SKM-1 (cell line): ENCODE measurements at regions not wholly inside any gene's neighbourhood (a gene's known extent, or its start where the extent isn't known, plus 50 kb on each side); places are given as distances from the start of the nearest gene placed in this dataset.

ENCODE experiments used
- DNase-seq: peaks from one replicate; lab custom pipeline; 2025; ENCODE audit not compliant: unreplicated experiment; lab: John Stamatoyannopoulos, UW

DNA sequence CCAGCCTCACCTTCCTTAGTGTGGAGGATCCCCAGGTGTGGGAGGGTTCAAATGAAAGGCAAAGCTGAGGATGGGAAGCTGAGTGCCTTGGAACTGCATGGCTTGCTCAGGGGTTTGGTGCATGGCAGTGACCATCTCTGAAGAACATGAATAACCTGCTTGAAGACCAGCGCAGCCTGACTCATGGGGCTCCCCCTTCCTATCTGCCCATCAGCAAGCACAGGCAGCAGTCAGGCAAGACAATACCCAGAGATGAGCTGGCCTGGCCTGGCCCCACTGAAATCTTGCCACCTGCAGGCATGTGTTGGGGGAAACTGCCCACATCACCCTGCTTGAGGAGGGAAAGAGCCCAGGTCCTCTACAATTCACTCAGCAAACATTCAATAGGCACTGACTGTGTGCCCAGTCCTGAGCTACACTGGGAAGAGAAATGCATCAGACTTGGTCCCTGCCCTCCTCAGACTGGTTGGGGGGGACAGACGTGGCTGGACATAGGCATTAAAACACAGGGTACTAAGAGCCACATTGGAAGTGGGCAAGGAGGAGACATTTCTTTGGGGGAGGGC, 105.0 kb upstream of the ALDH1B1 start:
- no peak for DNase-seq

DNA sequence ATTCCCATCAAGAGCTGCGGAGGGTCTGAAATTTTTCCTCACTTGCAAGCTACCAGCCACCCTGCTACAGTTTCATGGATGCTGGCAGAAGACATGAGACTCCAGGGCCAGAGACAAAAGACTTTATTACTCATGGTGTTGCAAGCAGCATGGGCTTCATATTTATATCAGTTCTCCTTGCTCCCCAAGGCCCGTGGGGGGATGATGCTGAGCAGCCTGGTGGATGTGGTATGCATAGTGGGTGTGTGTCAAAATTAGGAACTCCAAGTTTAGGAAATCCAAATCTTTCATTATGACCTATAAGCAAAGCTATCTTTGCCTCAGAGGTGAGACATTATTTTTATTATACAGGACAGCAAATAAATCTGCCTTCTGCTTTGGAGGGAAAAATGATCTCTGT, 105.7 kb upstream of the ALDH1B1 start:
- no peak for DNase-seq

DNA sequence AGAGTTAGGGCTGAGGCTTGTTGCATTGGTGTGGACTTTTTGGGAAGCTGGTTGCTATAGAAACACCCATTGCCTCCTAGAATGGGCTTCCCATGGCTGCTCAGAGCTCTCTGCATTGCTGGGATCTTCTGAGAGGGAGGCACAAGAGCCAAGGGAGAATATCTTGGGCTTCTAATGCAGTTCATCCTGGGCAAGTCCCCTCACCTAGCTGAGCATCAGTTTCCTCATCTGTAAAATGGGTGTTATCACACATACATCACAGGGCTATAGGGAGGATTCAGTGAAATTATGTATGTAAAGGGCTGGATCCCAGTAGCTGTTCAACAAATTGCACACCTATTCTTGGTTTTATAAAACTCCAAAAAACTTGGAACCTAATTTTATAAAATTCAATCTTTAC, 106.1 kb upstream of the ALDH1B1 start:
- DNase-seq: no peak

DNA sequence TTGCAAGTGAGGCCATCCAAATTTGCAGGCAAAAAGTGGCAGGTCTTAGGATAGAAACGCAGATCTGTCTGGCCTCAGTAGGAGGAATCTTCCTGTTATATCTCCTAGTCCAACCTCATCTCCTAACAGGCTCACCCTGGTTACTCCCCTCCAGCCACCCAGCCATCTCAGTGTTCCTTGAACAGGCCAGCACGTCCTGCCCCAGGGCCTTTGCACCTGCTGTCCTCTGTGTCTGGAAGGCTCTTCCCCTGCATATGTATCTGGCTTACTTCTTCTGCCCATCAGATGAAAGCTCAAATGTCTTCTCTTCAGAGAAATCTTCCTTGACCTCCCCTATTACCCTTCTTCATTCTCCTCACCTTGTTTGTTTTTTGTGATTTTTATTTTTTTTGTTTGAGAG, 107.3 kb upstream of the ALDH1B1 start:
- DNase-seq: no peak

DNA sequence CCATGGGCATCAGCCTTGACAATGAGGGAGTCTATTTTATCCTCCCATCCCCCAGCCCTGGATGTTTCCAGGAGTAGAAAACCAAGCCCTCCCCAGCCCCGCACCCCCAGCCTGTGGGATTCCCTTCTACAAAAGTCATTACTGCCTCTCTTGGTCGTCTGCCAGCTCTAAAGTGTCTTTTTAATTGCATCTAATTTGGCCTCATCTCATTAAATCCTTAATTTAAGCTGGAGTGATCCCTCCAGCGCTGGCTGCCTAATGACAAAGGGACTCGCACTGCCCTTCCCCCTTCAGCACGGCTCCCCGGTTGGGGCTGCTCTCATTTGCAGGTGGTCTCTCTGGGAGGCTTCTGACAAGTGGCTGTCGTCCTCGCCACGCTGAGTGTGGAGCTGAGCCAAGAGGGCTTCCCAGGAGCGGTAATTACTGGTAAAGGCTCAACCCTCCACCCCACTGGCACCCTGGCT, 107.9 kb upstream of the ALDH1B1 start:
- DNase-seq: no peak

DNA sequence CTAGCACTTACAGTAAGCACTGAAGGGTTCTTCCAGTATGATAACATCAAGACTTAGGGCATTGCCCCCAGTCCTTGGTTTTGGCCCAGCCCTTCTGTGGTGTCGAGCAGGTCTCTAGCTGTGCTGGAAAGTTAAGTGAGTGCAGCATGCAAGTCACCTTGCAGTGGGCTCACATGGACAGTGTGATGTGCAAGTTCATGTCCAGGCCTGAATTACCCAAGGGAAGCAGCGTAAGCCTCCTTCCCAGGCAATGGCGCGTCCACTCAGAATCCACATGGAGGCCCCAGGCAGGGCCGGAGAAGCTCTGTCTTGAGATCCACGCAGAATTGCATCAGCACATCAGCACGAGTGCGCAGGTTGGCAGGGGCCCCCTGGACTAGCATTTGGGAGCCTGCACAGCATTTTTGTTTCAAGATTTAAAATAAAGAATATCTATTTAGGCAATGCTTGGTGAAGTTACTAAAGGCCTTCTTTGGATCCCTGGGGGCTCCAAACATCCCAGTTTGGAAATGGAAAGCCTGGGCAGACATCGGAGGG, 108.4 kb upstream of the ALDH1B1 start:
- no peak for DNase-seq

DNA sequence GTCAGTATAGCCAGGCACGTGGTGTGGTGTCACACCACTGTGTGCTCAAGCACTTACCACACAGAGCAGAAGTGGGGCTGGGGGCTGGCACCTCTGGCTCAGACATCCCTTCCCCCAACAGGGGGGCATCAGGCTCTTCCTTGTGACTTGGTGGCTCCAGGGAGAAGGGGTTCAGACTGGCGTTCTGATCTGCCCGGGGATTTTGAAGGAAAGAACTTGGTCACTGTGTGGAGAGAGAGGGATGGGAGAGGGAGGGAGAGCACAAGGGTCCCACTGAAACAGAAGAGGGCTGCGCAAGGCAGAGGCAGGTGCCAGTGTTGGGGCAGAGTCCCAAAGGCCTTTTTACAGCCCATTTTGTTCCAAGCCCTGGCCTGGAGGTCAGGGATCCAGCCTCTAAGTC, 109.7 kb upstream of the ALDH1B1 start:
- no peak for DNase-seq

DNA sequence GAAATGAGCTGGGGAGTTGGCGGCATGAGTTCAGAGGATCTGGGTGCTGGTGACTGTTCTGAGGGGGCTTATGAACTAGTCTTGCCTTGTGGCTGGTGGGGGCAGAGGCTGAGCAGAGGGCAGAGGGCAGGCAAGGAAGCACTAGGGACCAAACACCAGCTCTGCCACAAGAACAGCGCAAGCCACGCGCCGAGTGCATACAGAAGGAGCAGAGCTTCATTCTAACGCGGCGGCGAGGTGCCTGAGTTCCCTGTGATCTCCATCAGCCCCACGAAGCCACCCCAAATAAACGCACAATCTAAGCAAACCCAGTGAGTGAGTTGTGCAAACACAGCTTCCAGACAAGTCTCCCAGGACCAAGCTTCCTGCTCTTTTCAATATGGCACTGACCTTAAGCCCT, 110.6 kb upstream of the ALDH1B1 start:
- DNase-seq: no peak

DNA sequence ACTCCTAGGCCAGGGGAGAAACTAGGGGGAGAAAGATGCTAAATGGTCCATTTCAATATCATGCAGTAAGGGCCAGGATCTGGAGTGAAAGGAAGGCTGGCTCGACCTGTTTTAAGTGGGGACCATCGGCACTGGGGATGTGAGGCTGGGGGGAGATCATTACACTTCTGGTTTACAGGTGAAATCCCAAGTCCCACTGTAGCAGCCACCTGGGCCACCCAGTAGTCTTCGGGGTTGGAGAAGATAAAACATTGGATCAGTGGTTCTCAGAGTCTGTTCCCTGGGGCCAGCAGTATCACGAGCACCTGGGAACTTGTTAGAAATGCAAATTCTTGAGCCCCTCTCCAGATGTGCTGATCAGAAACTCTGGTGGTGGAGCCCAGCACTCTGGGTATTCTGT, 111.3 kb upstream of the ALDH1B1 start:
- DNase-seq: no peak

DNA sequence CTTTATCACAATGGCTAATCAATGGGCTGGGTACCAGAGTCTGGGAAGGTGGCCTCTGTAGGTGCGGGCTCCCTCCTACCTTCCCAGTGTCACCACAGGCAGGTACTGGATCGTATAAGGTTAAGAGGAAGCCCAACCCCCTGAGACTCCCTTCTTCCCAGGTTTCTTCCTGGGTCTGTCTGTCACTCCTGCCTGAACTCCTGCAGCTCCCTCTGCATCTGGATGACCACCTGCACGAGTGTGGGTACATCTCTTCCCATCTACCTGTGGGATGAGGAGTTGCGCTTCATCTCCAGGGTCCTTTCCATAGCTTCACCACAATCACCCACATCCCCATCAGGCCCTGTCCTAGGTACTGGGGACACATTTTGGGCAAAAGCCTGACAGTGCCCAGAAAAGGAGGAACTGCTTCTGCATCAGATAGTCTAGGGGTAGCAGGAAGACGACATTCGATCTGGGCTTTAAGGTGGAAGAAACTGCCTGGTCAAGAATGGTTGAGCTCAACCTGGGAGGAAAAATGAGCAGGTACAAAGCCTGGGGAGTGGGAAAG, 112.2 kb upstream of the ALDH1B1 start:
- DNase-seq: no peak

DNA sequence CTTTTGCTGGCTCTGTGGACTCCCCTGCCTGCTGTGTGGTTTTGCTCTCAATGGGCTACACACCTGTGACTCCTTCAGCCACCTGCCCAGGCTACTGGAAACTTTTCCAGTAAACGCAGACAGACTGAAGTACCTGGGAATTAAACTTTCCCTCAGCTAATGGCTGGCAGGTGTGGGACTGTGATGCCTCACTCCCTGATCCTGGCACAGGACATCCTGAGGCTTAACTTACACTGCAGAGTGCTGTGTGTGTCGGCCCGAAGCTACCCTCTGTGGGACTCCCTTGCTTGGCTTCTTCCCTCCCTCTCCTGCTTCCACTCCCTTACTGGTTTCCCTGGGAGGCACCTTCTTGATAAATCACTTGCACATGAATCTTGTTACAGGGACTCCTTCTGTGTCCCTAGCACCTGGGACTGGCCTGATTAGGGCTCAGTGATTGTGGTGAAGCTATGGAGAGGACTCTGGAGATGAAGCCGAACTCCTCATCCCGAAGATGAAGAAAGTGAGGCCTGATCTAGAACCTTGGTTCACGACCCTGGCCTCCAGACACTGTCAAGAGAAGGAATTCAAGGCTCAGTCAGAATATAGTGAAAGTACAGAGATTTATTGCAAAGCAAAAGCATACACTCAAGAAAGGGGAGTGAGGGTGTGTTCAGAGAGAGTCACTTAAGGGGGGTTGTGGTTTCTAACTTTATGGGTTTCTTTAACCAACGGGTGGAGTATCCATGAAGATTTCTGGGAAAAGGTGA, 113.4 kb upstream of the ALDH1B1 start:
- DNase-seq: no peak

DNA sequence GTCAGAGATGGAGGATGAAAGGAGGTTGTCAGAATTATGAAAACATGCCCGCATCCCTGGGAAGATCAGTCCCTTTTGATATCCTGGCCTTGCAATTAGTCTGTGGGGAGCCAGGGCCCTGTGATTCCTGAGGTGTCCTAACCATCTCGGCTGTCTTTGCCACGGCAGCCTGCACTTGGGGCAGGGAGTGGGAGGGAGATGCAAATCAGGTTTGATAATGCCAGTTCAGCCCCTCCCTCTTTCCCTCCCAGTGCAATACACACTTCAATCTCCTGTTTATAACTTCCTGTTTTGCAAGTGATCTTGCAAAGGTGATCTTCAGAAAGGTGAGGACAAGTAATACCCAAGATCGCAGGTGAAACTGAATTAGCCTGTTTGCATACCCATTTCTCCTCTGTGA, 114.0 kb upstream of the ALDH1B1 start:
- DNase-seq: no peak

DNA sequence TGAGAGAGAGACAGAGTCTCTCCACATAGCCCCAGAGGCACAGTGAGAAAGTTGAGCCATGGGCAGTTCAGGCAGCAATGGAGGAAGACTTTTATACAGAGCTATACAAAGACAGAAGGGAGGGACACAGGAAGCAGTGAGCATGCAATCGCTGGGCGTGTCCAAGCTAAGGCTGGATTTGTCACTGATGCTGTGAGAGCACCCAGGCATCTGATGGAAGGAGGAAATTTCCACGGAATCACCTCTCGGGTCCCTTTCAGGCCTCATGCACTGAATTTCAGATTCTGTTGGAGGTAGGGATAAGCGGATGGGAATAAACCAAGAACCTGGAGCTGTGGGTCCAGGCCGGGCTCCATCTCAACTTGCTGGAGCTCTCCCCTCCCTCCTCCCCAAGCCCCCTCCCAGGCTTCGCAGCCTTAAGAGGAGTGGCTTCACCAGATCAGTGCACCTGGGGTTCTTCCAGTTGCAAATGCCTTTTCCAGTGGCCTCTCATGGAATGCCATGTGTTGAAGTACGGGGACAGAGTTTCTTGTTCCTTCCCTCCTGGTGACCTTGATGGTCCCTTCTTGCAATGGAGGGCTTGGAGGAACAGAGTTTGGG, 114.8 kb upstream of the ALDH1B1 start:
- no peak for DNase-seq

DNA sequence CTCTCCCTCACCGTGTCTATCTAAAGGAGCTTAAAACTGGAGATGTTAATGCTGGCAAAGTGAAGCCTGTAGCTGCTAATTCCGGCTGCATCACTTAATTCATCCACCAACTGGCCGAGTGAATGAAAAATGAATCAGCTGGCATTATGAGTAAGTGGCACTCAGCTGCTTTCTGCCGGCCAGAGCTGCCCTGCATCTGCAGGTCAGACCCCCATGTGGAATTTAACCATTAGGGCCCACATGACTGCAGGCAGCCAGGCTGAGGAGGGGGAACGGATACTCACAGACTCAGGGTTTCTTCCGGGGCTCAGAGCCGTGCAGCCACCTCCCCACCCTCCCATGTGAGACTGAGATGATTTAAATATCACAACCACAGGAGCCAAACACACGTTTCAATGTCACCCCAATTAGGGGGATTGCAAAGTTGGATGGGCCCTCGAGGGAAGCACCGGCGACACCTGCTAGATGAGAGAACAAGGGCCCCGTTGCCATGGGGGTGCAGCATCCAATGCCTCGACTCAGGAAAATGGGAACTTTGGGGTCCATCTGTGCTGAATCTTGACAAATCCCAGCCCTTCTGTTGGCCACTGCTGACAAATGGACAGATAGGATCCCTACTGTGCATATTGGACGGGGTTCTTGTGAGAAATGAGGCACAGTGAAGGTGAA, 115.6 kb upstream of the ALDH1B1 start:
- DNase-seq: no peak

DNA sequence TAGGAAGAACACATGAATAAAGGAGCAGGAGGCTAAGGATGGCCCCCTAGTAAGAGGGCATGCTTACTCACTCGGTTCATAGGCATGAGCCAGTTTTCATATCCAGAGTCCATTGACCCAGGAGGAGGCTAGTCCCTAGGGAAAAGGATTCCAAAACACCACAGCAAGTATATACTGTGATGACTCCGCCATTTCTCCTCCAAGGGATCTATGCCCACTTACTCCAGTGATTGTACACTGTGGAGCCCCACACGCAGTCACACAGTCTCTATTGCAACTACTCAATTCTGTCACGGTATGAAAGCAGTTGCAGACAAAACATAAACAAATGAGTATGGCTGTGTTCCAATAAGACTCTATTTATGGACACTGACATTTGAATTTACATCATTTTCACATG, 117.7 kb upstream of the ALDH1B1 start:
- DNase-seq: no peak

DNA sequence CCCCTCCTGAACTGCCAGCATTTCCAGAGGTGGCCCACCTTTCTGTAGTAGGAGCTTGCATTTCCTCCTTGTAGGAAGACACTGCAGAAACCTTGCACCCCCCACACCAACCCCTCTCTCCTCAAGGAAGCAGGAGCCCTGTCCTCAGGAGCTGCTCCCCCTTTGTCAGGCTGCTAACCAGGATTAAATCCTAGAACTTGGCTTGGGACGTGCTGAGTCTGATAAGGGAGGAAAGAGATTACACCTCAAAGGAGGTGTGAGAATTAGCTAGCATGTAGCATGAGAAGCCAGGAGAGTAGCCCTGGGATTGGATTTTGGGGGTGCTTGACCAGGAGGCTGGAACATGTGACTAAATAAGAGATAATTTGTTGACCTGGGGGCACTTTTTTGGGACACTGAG, 119.8 kb upstream of the ALDH1B1 start:
- no peak for DNase-seq

DNA sequence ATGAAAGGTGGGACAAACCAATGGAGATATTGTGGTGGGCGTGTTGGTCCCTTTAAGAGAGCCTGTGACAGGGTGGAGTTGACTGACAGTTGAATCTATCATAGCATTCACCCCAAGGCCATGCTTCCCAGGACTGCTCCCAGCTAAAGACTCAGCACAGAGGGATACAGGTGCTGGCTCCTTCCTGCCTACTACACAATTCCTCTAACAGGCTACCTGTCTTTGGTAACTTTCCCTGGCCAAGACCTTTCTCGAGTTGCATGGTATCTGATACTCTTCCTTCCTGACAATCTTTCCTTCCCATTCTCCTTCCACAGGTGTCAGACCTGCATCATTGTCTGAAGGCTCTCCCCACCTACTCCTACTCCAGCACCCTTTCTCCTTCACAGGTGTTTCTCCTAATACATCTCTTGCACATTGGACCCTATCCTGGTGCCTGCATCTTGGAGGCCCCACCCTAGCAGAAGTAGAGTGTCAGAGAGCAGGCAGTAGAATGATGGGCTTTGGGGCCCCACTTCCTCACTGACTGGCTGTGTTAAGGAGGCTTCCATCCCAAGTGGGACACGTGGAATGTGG, 120.7 kb upstream of the ALDH1B1 start:
- no peak for DNase-seq

DNA sequence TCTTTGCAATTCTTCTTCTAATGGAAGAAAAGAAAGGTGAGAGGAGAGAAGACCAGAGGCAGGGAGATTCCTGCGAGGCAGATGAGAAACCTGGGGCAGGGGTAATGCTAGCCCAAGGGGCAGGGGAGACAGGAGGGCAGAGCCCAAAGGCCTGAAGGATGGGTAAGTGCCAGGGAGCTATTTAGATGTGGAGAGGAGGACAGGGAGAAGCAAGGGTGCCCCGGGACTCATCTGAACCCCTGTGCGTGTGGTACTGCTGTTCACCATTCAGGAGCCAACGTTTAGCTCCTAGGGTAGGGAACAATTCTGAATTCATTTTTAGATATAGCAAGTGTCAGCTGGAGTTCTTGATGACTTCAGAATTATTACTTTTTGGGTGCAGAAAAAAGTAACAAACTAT, 122.7 kb upstream of the ALDH1B1 start:
- no peak for DNase-seq

DNA sequence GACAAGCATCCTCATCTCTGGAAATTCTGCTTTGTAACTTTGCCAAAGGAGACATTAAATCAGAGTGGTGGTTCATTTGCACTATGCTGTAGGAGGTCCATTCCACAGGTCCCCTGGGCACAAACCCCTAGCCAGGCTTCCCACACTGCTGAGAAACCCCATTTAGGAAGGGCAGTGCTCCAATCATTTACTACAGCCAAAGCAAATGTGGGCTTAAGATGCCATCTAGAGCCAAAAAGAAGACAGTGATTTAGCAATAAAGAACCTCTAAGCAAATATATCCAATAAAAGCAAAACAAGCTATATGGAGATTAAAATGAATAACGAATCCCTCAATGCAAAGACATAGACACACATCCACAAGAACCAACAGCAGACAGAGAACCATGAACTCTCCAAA, 129.0 kb upstream of the ALDH1B1 start:
- DNase-seq: no peak

DNA sequence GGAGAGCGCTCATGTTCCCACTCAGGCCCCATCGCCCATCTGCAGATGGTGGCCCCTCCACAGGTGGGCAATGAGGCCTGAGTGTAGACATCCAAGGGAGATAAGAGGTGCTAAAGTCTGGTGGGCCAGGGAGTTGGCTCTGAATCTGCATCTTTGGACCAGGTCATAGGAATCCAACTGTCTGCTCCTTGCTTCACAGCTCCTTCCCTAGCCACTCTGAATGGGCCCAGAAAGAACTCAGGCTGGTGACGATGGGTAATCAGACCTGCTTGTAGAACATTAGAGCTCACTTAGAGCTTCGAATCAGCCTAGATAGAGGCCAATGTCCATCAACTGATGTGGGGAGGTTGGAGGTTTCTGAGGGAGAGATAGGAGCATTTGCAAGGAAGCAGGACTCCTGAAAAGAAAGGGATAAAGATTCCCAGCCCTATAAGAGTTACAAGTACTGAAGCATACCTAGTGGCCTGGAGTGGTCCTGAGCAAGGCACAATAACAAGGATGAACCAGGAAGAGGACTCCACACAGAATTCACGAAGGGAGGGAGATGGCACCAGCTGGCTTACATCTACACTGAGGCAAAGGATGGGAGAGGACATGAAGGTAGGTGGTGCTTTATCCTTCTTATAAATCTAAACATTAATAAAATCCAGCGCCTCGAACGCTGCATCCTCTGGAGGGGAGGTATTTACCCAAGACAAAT, 132.8 kb upstream of the ALDH1B1 start:
- DNase-seq: no peak

DNA sequence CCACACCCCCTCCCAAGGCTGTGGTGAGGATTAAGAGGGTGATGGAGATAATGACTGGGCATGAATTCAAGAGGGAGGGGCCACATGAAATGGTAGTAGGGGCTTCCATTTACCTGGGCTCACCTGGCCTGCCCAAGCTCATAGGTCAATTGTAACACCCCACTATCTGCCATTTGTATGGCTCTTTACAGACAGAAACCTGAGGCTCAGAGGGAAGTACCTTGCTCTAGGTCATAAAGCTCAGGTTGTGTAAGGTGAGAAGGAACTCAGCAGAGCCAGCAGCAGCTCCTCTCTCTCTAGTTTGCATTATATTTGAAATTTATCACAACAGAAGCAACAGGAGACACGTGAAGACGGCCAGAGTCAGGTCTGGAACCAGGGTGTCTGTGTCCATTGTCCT, 133.4 kb upstream of the ALDH1B1 start:
- DNase-seq: no peak
